ES-I3 (cell line): ENCODE measurements at regions not wholly inside any gene's neighbourhood (a gene's known extent, or its start where the extent isn't known, plus 50 kb on each side); places are given as distances from the start of the nearest gene placed in this dataset.

Experiments
- H3K36me3 ChIP-seq: 2 replicates; pipeline ENCODE4 v1.6.1; 2013; ENCODE audit warnings: mild to moderate bottlenecking, low read length, control low read depth, moderate library complexity; ENCODE audit not compliant: insufficient read depth
- H3K4me1 ChIP-seq: 2 replicates; pipeline ENCODE4 v1.6.1; 2013; ENCODE audit warnings: mild to moderate bottlenecking, control low read depth, low read length; ENCODE audit not compliant: insufficient read depth
- H3K9ac ChIP-seq: 2 replicates; pipeline ENCODE4 v1.6.1; 2013; ENCODE audit warnings: low read depth, mild to moderate bottlenecking, low read length, moderate library complexity
- H3K9me3 ChIP-seq: 2 replicates; pipeline ENCODE4 v1.6.1; 2013; ENCODE audit warnings: mild to moderate bottlenecking, low read length, moderate library complexity; ENCODE audit not compliant: control insufficient read depth, insufficient read depth

DNA sequence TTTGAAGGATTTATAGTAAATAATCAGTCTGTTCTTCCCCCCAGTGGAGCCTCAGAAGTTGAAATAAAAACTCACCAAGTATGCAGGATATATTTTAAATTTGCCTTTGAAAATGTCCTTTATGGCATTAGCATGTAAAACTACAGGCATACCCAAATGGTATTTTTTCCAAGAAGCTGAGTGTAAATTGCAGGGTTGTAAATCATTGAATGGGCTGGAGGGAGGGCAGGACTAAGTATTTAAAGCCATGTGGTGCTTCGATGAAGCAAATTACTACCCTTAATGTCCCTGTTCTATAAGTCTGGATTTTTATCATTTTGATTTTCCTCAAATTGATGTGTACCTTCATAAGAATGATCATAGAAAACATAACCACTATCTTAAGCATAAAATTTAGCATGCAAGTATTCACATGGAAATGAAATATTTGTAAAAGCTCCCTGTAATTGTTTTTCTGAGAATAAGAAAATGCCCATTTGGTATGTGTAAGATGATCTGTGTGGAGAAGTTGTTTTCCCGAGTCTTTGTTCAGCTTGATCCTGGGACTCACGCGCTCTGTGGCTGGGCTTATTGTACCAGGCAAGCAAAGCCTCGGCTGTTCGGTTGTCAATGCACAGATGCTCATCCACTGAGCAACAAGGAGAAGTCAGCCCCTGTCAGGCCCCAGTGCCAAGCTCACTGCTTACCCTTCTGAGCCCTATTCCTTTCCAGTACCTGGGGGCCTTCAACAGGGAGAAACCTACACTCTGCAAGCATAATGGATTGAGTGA is 66.7 kb downstream of the CD164 start:
- no peaks in the 10 kb centered on the region for H3K4me1 ChIP-seq
- H3K9me3 ChIP-seq: no peaks in the 10 kb centered on the region
- H3K9ac ChIP-seq: no peak overlapping the region
- no peaks in the 10 kb centered on the region for H3K36me3 ChIP-seq

DNA sequence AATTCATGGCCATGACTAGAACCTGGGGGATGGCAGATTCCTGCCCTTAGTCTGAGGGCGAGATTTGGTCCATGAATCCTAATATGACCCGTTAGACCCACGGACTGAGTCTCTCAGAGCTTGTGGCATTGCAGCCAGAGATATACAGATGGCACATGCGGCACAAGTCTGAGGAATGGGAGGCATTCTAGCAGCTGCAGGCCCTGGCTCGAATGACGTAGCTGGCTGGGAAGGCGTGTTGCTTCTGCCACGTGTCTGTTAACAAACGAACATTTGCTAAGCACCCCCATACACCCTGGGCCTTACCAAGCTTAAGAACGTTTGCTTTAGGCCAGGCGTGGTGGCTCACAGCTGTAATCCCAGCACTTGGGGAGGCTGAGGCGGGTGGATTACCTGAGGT is 68.0 kb downstream of the CD164 start:
- no peaks in the 10 kb centered on the region for H3K36me3 ChIP-seq
- no peaks in the 10 kb centered on the region for H3K4me1 ChIP-seq
- H3K9ac ChIP-seq: no peak overlapping the region
- H3K9me3 ChIP-seq: no peaks in the 10 kb centered on the region

DNA sequence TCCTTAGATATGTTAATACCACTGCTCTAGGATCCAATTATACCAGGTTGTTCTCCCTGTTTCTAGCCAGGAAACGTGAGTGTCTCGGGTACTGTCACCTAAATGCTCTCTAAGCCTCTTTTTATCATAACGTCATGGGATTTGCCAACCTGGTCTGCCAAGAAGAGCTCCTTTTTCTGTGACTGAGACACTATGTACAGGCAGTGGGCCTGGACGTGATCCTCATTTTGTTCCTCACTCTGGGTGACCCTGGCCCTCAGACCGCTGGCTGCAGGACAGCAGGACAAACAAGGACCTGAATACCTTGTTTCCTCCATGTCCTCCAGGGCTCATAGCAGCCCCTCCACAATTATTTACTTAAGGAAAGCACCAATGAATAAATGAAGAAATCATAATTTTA is 69.1 kb downstream of the CD164 start:
- H3K9me3 ChIP-seq: no peaks in the 10 kb centered on the region
- no peaks in the 10 kb centered on the region for H3K36me3 ChIP-seq
- H3K9ac ChIP-seq: no peak overlapping the region
- no peaks in the 10 kb centered on the region for H3K4me1 ChIP-seq

DNA sequence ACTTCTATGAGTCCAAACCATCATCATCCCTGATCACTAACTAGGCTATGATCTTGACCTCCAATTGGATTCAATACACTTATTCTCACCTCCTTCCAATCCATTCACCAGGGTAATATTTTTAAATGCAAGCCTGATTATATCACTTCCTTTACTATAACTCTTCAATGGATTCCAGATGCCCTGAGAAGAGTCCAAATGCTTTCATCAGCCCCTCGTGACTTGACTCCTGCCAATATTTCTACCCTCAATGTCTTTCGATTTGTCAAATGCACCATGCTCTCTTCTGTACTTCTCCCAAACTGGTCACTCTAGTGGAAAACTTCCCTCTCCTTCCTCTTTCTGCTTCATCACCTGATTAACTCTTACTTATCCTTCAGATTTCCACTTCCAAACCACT is 70.8 kb downstream of the CD164 start:
- H3K36me3 ChIP-seq: no peaks in the 10 kb centered on the region
- H3K9me3 ChIP-seq: no peaks in the 10 kb centered on the region
- H3K4me1 ChIP-seq: no peaks in the 10 kb centered on the region
- H3K9ac ChIP-seq: no peak overlapping the region

GRCh38 chr6:109309917-109310316 is 72.3 kb downstream of the CD164 start:
- no peaks in the 10 kb centered on the region for H3K9me3 ChIP-seq
- H3K4me1 ChIP-seq: no peaks in the 10 kb centered on the region
- H3K36me3 ChIP-seq: no peaks in the 10 kb centered on the region
- H3K9ac ChIP-seq: no peak overlapping the region

- Histone ChIP-seq H3K9me3 (no peaks in the 10 kb centered on the region), H3K36me3 (no peaks in the 10 kb centered on the region), H3K9ac (no peak overlapping the region), H3K4me1 (peaks cover 5% of the 10 kb centered on the region; the same call in 1 of the 2 replicates)
Measured at GRCh38 chr6:109308018-109308492, 74.2 kb downstream of the CD164 start.

GRCh38 chr6:109306733-109307132 is 75.5 kb downstream of the CD164 start:
- Histone ChIP-seq H3K9ac (no peak overlapping the region), H3K9me3 (no peaks in the 10 kb centered on the region), H3K4me1 (peaks cover 5% of the 10 kb centered on the region; the same call in 1 of the 2 replicates), H3K36me3 (no peaks in the 10 kb centered on the region)

GRCh38 chr6:109305028-109305427 is 77.2 kb downstream of the CD164 start:
- Histone ChIP-seq H3K4me1 (peaks cover 5% of the 10 kb centered on the region; the same call in 1 of the 2 replicates), H3K9ac (no peak overlapping the region)

DNA sequence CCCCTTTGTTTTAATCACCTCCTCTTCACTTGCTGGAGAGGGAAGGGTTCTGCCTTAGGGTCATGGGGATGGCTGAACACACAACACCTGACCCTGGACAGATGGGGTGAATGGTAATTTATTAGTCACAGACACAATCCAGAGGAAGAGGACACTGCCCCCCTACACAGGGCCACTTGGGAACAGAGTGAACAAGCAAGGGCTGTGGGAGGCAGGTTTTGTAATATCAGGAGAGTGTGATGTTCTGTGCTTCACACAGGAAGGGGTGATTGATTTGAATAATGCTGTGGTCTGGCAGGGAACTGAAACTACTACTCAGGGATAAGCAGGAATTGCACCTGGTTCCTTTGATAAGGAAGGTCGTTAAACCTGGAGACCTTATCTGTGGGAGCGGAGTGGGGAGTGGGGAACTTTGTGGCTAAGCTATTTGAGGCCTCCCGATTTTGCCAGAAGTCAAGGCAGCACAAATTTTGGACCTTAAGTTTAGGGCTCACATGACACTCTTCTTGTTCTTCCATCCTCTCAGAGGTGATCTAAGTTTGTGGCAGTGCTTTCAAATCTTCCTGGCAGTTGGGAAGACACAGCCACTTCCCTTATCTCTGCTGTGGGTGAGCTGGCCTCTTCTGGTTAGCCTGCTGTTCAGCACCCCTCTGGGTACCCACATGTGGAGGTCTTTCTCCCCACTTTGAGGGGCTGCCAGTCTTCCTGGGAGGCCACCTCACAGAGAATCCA is 77.8 kb downstream of the CD164 start:
- no peak overlapping the region for H3K9ac ChIP-seq
- H3K36me3 ChIP-seq: no peaks in the 10 kb centered on the region
- peaks cover 5% of the 10 kb centered on the region; the same call in 1 of the 2 replicates for H3K4me1 ChIP-seq
- no peaks in the 10 kb centered on the region for H3K9me3 ChIP-seq

More at GRCh38 chr6:109305028-109305427, 77.2 kb downstream of the CD164 start:
- Histone ChIP-seq H3K36me3 (no peaks in the 10 kb centered on the region), H3K9me3 (no peaks in the 10 kb centered on the region)

DNA sequence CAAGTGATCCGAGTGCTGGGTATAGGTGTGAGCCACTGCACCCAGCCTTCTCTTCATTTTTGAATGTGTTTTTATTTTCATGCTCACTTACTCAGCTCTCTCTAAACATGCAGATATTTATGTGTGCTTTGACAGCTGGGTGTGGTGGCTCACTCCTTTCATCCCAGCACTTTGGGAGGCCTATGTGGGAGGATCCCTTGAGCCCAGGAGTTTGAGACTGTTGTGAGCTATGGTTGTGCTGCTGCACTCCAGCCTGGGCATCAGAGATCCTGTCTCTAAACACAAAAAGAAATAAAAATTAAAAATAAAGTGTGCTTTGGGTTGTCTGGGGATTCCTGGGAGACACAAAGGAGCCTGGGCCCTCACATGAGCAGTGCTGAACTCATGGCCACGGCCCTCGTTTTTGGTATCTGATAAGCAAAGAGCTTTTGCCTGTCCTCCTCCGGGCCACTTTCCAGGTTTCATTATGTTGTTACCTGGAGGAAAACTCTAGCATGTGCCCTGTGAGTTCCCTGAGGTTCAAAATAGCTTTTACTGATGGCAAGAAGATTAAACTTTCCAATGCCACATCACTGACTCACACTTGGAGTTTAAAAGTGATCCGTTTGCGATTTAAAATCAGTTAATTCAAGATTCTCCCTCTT is 78.5 kb downstream of the CD164 start:
- Histone ChIP-seq H3K4me1 (peaks cover 5% of the 10 kb centered on the region; the same call in 1 of the 2 replicates), H3K9ac (no peak overlapping the region), H3K36me3 (no peaks in the 10 kb centered on the region), H3K9me3 (no peaks in the 10 kb centered on the region)

GRCh38 chr6:109303164-109303563 is 79.1 kb downstream of the CD164 start:
- Histone ChIP-seq H3K36me3 (no peaks in the 10 kb centered on the region), H3K9me3 (no peaks in the 10 kb centered on the region), H3K9ac (no peak overlapping the region), H3K4me1 (peaks cover 5% of the 10 kb centered on the region; the same call in 1 of the 2 replicates)

GRCh38 chr6:109302176-109302575 is 80.1 kb downstream of the CD164 start:
- Histone ChIP-seq H3K9me3 (no peaks in the 10 kb centered on the region), H3K9ac (no peak overlapping the region; the same call in 1 of the 2 replicates), H3K4me1 (peaks cover 6% of the 10 kb centered on the region), H3K36me3 (no peaks in the 10 kb centered on the region)

- peaks cover 14% of the 10 kb centered on the region for H3K4me1 ChIP-seq
- no peak overlapping the region for H3K9ac ChIP-seq
- H3K9me3 ChIP-seq: no peaks in the 10 kb centered on the region
- no peaks in the 10 kb centered on the region for H3K36me3 ChIP-seq
Measured at GRCh38 chr6:109301418-109301817, 80.8 kb downstream of the CD164 start.

DNA sequence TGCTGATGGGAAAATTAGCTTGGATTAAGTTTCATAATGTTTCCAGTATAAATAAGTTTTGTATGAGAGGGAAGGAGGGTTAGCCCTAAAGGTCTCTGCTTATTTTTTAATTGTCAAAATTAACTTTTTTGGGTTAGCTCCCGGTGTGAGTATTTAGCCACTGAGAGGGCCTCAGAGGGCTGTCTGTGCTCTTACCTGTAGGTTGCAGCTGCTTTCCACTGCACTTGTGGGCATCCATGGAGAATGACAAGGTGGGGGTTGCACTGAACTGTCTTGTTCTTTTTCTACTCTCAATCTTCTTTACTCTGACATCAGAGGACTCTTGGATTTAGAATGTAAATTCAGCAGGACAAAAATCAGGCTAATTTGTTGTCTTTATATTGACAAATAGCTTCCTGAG is 81.4 kb downstream of the CD164 start:
- Histone ChIP-seq H3K4me1 (peaks cover 15% of the 10 kb centered on the region), H3K9ac (no peak overlapping the region), H3K36me3 (no peaks in the 10 kb centered on the region), H3K9me3 (no peaks in the 10 kb centered on the region)
